Muscle layer of duodenum (tissue), 2 donors: ENCODE measurements at regions not wholly inside any gene's neighbourhood (a gene's known extent, or its start where the extent isn't known, plus 50 kb on each side); places are given as distances from the start of the nearest gene placed in this dataset.
A peak's percentile ranks its signal among the peaks of the same experiment; 100 is the strongest.

Source experiments
- H3K27ac ChIP-seq: one replicate; pipeline ENCODE4 v1.7.0; 2013; ENCODE audit warnings: mild to moderate bottlenecking, low read length
- H3K27me3 ChIP-seq: one replicate; pipeline ENCODE4 v1.7.0; 2013; ENCODE audit warnings: low read depth, mild to moderate bottlenecking, control low read depth, low read length
- H3K36me3 ChIP-seq, 2 donors: one replicate each; pipeline ENCODE4 v1.7.0; 2013; ENCODE audit warnings: low read length in 2 of 2, control low read depth in 1 of 2, mild to moderate bottlenecking in 1 of 2; ENCODE audit not compliant: insufficient read depth in 2 of 2, control insufficient read depth in 1 of 2
- H3K4me1 ChIP-seq, 2 donors: one replicate each; pipeline ENCODE4 v1.7.0; 2013; ENCODE audit warnings: low read length in 2 of 2, mild to moderate bottlenecking in 2 of 2, control low read depth in 1 of 2, moderate library complexity in 1 of 2; ENCODE audit not compliant: insufficient read depth in 2 of 2, control insufficient read depth in 1 of 2
- H3K4me3 ChIP-seq, 2 donors: one replicate each; pipeline ENCODE4 v1.7.0; 2013; ENCODE audit warnings: low read length in 2 of 2, low read depth in 1 of 2, mild to moderate bottlenecking in 1 of 2
- H3K9me3 ChIP-seq, 2 donors: one replicate each; pipeline ENCODE4 v1.7.0; 2013; ENCODE audit warnings: low read length in 2 of 2, control low read depth in 1 of 2, mild to moderate bottlenecking in 1 of 2; ENCODE audit not compliant: control insufficient read depth in 1 of 2
- donor health status: healthy.

GRCh38 chr13:109840893-109841287, 54.5 kb upstream of the IRS2 start:
- Histone ChIP-seq H3K27ac (no peak overlapping the region), H3K36me3 (no peaks in the 10 kb centered on the region), H3K4me3 (no peak overlapping the region), H3K4me1 (peaks cover 0 to 5% of the 10 kb centered on the region in 2 donors), H3K9me3 (no peaks in the 10 kb centered on the region), H3K27me3 (no peaks in the 10 kb centered on the region)

DNA sequence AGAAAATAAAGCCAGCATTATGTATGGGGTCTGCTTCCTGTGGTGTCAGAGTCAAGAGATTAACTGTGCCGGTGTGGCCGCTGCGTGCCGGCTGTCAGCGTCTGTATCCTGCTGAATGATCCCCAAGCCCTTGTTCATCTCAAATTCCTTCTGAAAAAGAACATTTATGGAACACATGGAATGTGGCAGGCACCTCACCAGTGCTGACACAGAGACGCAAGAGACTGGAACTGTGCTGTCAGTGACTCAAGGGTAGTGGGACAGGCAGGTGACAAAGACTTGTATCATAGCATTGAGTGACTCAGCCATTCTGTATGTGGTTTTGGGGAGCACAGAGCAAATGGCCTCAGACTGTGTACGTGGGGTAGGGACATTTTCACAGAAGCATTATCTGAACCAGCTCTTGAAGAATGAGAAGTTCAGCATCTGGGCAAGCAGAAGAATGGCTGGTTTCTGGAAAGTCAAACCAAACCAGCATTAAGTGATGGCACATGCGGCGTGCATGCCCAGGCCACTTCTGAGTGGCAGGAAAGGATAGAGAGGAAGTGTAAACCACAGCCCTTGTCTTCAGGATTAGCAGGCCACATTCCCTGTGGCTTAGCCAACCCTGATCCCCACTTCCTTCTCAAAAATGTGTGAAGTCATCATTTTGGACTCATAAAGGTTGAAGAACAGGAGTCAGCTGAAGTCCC, 54.0 kb upstream of the IRS2 start:
- Histone ChIP-seq H3K4me3 (no peak overlapping the region), H3K4me1 (peaks cover 0 to 5% of the 10 kb centered on the region in 2 donors), H3K27ac (no peak overlapping the region), H3K36me3 (no peaks in the 10 kb centered on the region), H3K27me3 (no peaks in the 10 kb centered on the region), H3K9me3 (no peaks in the 10 kb centered on the region)

DNA sequence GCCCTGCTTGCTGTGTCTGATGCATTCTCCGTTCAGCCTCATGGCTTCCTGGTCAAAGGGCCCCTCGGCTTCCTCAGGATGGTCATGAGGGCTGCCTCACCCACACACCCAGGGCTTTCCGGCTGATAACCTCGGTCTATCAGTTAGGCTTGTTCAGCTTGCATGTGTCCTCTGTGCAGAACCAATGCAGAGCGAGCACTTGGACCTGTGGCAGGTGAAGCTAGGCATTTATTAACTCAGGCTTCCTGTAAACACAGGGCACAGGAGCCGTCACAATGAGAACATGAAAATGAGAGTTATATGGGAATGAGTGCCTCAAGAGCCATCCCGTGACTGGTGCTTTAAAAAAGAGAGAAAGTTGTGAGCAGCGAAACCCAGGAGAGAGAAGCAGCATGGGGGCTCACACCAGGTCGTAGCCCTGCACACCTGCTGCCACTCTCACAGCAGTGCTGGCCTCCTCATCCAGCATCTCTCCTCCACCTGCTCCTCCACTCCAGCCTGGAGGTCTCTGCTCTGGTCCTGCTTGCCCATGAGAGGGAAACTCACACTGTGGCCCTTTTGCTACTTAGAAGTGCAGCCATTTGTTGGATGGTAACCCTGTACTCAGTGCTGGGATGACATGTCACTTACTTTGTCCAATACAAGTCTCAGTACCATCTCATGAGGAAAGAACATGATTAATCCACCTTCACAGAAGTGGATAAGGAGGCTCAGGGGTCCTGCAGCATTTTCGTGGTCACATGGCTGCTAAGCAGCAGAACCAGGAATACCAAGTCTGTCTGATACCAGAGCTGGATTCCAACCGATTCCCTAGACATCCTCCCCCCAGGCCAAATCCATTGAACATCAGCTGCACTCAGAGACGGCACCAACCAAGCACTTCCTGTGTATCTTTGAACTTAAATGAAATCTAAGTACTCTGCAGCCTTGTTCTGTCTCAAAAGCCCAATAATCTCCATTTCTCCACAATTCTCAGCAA, 50.5 kb upstream of the IRS2 start:
- Histone ChIP-seq H3K27ac (peak overlapping the region; percentile 58), H3K27me3 (no peaks in the 10 kb centered on the region), H3K36me3 (no peaks in the 10 kb centered on the region), H3K9me3 (no peaks in the 10 kb centered on the region), H3K4me3 (no peak overlapping the region), H3K4me1 (no peaks in the 10 kb centered on the region)
